Left lung (tissue), 4 donors: ENCODE measurements at regions not wholly inside any gene's neighbourhood (a gene's known extent, or its start where the extent isn't known, plus 50 kb on each side); places are given as distances from the start of the nearest gene placed in this dataset.

Source experiments
- ATAC-seq: fragments of 200-7000 bp; cut with Tn5 transposase; one replicate; pipeline ENCODE4 v1.9.1; 2020; ENCODE audit warnings: moderate library complexity
- DNase-seq, 4 donors: peaks; one replicate each; pipeline ENCODE4 v3.0.0-alpha.2; 2013 to 2020
- H3K27ac ChIP-seq, 2 donors: fragments of 200-600 bp; sonication (generic) in 1 of 2; one replicate each; pipeline versions ENCODE4 v1.5.0 to v1.8.0; 2020 to 2021
- H3K27me3 ChIP-seq, 2 donors: fragments of 200-600 bp; sonication (generic) in 1 of 2; one replicate each; pipeline versions ENCODE4 v1.5.0 to v1.8.0; 2020 to 2021
- H3K36me3 ChIP-seq, 2 donors: fragments of 200-600 bp; sonication (generic) in 1 of 2; one replicate each; pipeline versions ENCODE4 v1.5.0 to v1.8.0; 2020 to 2021
- H3K4me1 ChIP-seq, 2 donors: fragments of 200-600 bp; one replicate each; pipeline ENCODE4 v1.8.0; 2021
- H3K4me3 ChIP-seq, 2 donors: fragments of 200-600 bp; sonication (generic) in 1 of 2; one replicate each; pipeline versions ENCODE4 v1.5.0 to v1.8.0; 2020 to 2021; ENCODE audit warnings: mild to moderate bottlenecking in 1 of 2
- H3K9me3 ChIP-seq, 2 donors: fragments of 200-600 bp; sonication (generic) in 1 of 2; one replicate each; pipeline versions ENCODE4 v1.5.0 to v1.8.0; 2020 to 2021
- intact Hi-C, 2 donors: fragments of 100-400 bp; cut with DNase I; formaldehyde crosslinking; loops; one replicate each; pipeline versions ENCODE4 v1.11.2 to v1.14.2; 2022
- TF ChIP-seq, protein P1 (sequence below), 2 donors: fragments of 200-600 bp; sonication (generic) in 1 of 2; IDR thresholded peaks; one replicate each; pipeline versions ENCODE4 v1.5.0 to v1.8.0; 2021; ENCODE audit warnings: antibody characterized with exemption in 2 of 2
- donor health status: DM: no; HTN: yes; CAD: no.
- donor health status: DM: no; HTN: no; CAD: no.

DNA sequence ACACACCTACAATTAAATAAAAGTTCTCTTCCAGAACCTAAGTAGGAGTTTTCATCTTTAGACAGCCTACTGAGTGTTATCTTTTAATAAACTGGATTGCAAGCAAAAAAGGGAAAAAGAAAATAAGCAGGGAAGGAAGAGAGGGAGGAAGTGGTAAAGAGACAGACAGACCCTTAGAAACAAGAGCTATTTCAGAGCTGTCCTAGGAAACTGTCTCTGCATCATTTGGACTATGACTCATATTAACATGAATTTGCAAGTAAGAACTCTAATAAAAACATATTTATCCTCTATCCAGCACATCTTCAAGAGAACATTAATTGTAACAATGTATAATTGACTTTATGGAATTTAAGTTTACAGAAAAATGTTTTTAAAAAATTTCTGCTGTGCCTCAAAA is 438.8 kb upstream of the USP15 start:
- no peaks in the 10 kb centered on the region for H3K4me1 ChIP-seq
- DNase-seq (no peak), ATAC-seq (no peak)
- intact Hi-C loops: no loop called here
- H3K27ac ChIP-seq: no peak overlapping the region
- H3K27me3 ChIP-seq: no peaks in the 10 kb centered on the region
- H3K9me3 ChIP-seq: no peaks in the 10 kb centered on the region
- TF ChIP-seq, protein P1, sequence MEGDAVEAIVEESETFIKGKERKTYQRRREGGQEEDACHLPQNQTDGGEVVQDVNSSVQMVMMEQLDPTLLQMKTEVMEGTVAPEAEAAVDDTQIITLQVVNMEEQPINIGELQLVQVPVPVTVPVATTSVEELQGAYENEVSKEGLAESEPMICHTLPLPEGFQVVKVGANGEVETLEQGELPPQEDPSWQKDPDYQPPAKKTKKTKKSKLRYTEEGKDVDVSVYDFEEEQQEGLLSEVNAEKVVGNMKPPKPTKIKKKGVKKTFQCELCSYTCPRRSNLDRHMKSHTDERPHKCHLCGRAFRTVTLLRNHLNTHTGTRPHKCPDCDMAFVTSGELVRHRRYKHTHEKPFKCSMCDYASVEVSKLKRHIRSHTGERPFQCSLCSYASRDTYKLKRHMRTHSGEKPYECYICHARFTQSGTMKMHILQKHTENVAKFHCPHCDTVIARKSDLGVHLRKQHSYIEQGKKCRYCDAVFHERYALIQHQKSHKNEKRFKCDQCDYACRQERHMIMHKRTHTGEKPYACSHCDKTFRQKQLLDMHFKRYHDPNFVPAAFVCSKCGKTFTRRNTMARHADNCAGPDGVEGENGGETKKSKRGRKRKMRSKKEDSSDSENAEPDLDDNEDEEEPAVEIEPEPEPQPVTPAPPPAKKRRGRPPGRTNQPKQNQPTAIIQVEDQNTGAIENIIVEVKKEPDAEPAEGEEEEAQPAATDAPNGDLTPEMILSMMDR (IDR thresholded peaks at IDR 0.05): no peak
- H3K4me3 ChIP-seq: no peak overlapping the region
- no peaks in the 10 kb centered on the region for H3K36me3 ChIP-seq

DNA sequence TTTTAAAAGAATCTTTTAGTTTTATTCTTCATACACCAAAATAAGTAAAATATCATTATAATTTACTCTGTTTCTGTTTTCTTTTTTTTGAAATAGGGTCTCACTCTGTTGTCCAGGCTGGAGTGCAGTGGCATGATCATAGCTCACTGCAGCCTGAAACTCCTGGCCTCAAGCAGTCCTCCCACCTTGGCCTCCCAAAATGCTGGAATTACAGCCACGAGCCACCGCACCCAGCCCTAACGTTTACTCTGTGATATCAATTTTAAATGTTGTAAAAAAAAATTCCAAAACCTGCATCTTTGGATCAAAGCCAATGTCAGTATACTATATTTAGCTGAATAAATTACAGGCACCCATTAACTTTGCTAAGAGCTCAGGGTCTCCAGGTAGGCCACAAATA is 437.1 kb upstream of the USP15 start:
- TF ChIP-seq, protein P1 (IDR thresholded peaks at IDR 0.05): no peak
- intact Hi-C loops: no loop called here
- Histone ChIP-seq H3K4me3 (no peak overlapping the region), H3K27ac (no peak overlapping the region), H3K4me1 (no peaks in the 10 kb centered on the region), H3K9me3 (no peaks in the 10 kb centered on the region), H3K36me3 (no peaks in the 10 kb centered on the region), H3K27me3 (no peaks in the 10 kb centered on the region)
- DNase-seq (no peak), ATAC-seq (no peak)

DNA sequence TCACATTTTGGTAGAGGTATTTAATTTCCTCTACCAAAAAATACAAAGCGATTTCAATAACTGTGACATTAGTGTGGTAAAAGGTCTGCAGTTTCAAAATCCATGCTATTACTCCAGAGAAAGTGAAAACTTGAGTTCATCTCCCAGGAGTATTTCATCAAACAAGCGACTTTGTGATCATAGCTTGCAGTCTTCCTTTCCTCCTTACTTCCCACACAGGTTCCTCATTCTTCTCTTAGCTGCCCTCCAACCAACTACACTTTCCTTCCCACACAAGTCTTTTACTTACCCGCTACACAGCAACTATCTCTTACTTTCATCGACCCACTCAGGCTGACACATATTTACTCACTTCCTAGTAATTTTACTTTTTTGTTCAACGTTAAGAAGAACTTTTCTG is 413.4 kb upstream of the USP15 start:
- intact Hi-C loops: no loop called here
- Histone ChIP-seq H3K4me3 (no peak overlapping the region), H3K27ac (no peak overlapping the region), H3K9me3 (no peaks in the 10 kb centered on the region), H3K4me1 (no peaks in the 10 kb centered on the region), H3K27me3 (no peaks in the 10 kb centered on the region), H3K36me3 (no peaks in the 10 kb centered on the region)
- TF ChIP-seq, protein P1 (IDR thresholded peaks at IDR 0.05): no peak
- ATAC-seq (no peak), DNase-seq (no peak)

DNA sequence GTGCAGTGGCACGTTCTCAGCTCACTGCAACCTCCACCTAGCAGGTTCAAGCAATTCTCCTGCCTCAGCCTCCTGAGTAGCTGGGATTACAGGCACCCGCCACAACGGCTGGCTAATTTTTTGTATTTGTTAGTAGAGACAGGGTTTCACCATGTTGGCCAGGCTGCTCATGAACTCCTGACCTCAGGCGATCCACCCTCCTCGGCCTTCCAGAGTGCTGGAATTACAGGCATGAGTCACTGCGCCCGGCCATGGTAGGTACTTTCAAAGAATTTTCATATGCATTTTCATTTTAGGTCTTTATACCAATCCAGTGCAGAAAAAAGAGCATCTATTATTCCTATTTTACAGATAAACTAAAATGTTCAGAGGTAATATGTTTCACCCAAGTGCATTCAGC is 411.3 kb upstream of the USP15 start:
- intact Hi-C loops: no loop called here
- TF ChIP-seq, protein P1 (IDR thresholded peaks at IDR 0.05): no peak
- H3K4me1 ChIP-seq: no peaks in the 10 kb centered on the region
- H3K4me3 ChIP-seq: no peak overlapping the region
- H3K9me3 ChIP-seq: no peaks in the 10 kb centered on the region
- ATAC-seq: no peak
- peak in 1 of 4 donors; percentile 26 for DNase-seq
- H3K36me3 ChIP-seq: no peaks in the 10 kb centered on the region
- H3K27me3 ChIP-seq: no peaks in the 10 kb centered on the region
- H3K27ac ChIP-seq: no peak overlapping the region

DNA sequence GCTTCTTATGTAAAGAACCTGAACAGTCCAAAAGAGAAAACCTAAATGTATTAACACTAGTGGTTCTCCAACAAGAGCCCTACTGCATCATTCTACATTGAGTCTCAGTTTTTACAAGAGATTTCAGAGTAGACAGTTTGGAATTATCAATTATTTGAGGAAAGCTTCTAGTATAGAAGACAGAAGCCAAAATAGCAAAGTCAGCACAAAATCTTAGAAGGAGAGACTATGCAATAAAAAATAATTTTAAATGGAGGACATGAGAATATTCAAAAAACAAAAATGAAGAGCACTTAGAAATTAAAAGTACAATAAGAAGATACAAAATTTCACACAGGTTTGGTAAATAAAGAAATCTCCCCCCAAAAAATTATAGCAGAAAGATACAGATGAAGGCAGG is 406.3 kb upstream of the USP15 start:
- Histone ChIP-seq H3K4me3 (no peak overlapping the region), H3K9me3 (peaks cover 0 to 5% of the 10 kb centered on the region in 2 donors), H3K27ac (no peak overlapping the region), H3K4me1 (no peaks in the 10 kb centered on the region), H3K36me3 (no peaks in the 10 kb centered on the region), H3K27me3 (no peaks in the 10 kb centered on the region)
- ATAC-seq (no peak), DNase-seq (no peak)
- intact Hi-C loops: no loop called here
- TF ChIP-seq, protein P1 (IDR thresholded peaks at IDR 0.05): no peak
